GM23248 (cell line): ENCODE measurements at regions not wholly inside any gene's neighbourhood (a gene's known extent, or its start where the extent isn't known, plus 50 kb on each side); places are given as distances from the start of the nearest gene placed in this dataset.

Source experiments
- DNase-seq: peaks from one replicate; pipeline ENCODE4 v3.0.0-alpha.2; 2015
- H2AFZ ChIP-seq: fragments of 200-600 bp; sonication (generic); 2 replicates; pipeline ENCODE4 v1.6.1; 2016; ENCODE audit warnings: antibody characterized with exemption
- H3F3A ChIP-seq: fragments of 200-600 bp; sonication (generic); 2 replicates; pipeline ENCODE4 v1.6.1; 2016; ENCODE audit warnings: mild to moderate bottlenecking, antibody characterized with exemption, mixed run types; ENCODE audit not compliant: insufficient read depth
- H3K27ac ChIP-seq: fragments of 200-600 bp; sonication (generic); 2 replicates; pipeline ENCODE4 v1.5.1; 2016; ENCODE audit warnings: mild to moderate bottlenecking
- H3K27me3 ChIP-seq: fragments of 200-600 bp; sonication (generic); replicated peaks from 2 replicates; pipeline ENCODE4 v1.6.1; 2016; ENCODE audit warnings: mild to moderate bottlenecking; ENCODE audit not compliant: insufficient read depth
- H3K36me3 ChIP-seq: fragments of 200-600 bp; sonication (generic); 2 replicates; pipeline ENCODE4 v1.6.1; 2016; ENCODE audit warnings: low read depth, mild to moderate bottlenecking
- H3K4me1 ChIP-seq: fragments of 200-600 bp; sonication (generic); 2 replicates; pipeline ENCODE4 v1.6.1; 2016; ENCODE audit warnings: mild to moderate bottlenecking; ENCODE audit not compliant: insufficient read depth
- H3K4me2 ChIP-seq: fragments of 200-600 bp; sonication (generic); one replicate; pipeline ENCODE4 v1.6.1; 2016; ENCODE audit warnings: mild to moderate bottlenecking; ENCODE audit not compliant: unreplicated experiment
- H3K4me3 ChIP-seq: fragments of 200-600 bp; sonication (generic); 2 replicates; pipeline ENCODE4 v1.5.1; 2016; ENCODE audit warnings: mild to moderate bottlenecking
- H3K79me2 ChIP-seq: fragments of 200-600 bp; sonication (generic); 2 replicates; pipeline ENCODE4 v1.6.1; 2016; ENCODE audit warnings: mild to moderate bottlenecking; ENCODE audit not compliant: insufficient read depth
- H3K9ac ChIP-seq: fragments of 200-600 bp; sonication (generic); 2 replicates; pipeline ENCODE4 v1.6.1; 2016; ENCODE audit warnings: mild to moderate bottlenecking
- H3K9me2 ChIP-seq: fragments of 200-600 bp; sonication (generic); 2 replicates; pipeline ENCODE4 v1.6.1; 2016; ENCODE audit warnings: mixed run types, mild to moderate bottlenecking, moderate library complexity; ENCODE audit not compliant: insufficient read depth
- H3K9me3 ChIP-seq: fragments of 200-600 bp; sonication (generic); one replicate; pipeline ENCODE4 v1.6.1; 2017; ENCODE audit warnings: low read depth
- H4K20me1 ChIP-seq: fragments of 200-600 bp; sonication (generic); 2 replicates; pipeline ENCODE4 v1.6.0; 2016; ENCODE audit not compliant: insufficient read depth
- EZH2 ChIP-seq: fragments of 200-600 bp; sonication (generic); IDR thresholded peaks from 2 replicates; pipeline ENCODE4 v1.6.1; 2018; ENCODE audit warnings: antibody characterized with exemption, mild to moderate bottlenecking; ENCODE audit not compliant: insufficient read depth, poor library complexity, severe bottlenecking
- EZH2phosphoT487 ChIP-seq: fragments of 200-600 bp; sonication (generic); IDR thresholded peaks from 2 replicates; pipeline ENCODE4 v1.6.1; 2018; ENCODE audit warnings: antibody characterized with exemption, moderate library complexity, mild to moderate bottlenecking, low read depth; ENCODE audit not compliant: insufficient read depth
- WGBS, 2 experiments: methylation state at CpG; one replicate each; pipeline ENCODE4 v1.1.6; 2015 to 2017; ENCODE audit warnings: low lambda C conversion rate in 2 of 2, low coverage in 1 of 2; ENCODE audit errors: missing lambda C conversion rate in 2 of 2; 5-methylcytosine and 5-hydroxymethylcytosine counted together
- in situ Hi-C: fragments of 300-500 bp; cut with MboI; formaldehyde crosslinking; loops from 2 replicates; pipeline ENCODE4 v1.15.0; 2020

DNA sequence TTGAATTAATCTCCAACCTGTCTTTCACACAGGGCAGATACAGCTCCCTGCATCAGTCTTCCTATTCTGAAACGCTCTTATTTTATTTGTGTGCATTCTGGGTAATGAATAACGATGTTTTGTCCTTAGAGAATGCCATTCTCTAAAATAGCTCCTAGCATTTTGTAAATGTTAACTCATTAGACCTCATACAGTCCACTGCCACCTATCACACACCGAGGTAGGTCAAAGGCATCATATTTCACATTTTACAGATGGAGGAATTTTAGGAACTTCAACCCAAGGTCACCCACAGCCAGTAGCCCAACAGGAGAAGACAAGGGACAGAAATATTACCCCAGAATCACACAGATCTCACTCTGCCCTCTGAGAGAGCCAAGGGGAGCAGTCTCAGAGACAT, 455.4 kb upstream of the GYPC start:
- no peaks in the 10 kb centered on the region for H4K20me1 ChIP-seq
- no peaks in the 10 kb centered on the region for H3K27me3 ChIP-seq
- 6 to 9% methylated on average over 3 of the region's 3 CpGs for WGBS, 2 experiments
- no peaks in the 10 kb centered on the region for H3K9me2 ChIP-seq
- H3K4me2 ChIP-seq, result no peak overlapping the region
- H3K27ac ChIP-seq, result no peak overlapping the region
- H3K36me3 ChIP-seq, result no peaks in the 10 kb centered on the region
- in situ Hi-C loops, result no loop called here
- H3K79me2 ChIP-seq, result no peaks in the 10 kb centered on the region
- H3F3A ChIP-seq, result no peaks in the 10 kb centered on the region
- no peak for DNase-seq
- H3K9me3 ChIP-seq, result no peaks in the 10 kb centered on the region
- no peaks in the 10 kb centered on the region for H3K4me1 ChIP-seq
- no peak overlapping the region for H3K9ac ChIP-seq
- TF ChIP-seq EZH2phosphoT487 (no peak), EZH2 (no peak)
- no peak overlapping the region for H2AFZ ChIP-seq
- H3K4me3 ChIP-seq, result no peak overlapping the region

DNA sequence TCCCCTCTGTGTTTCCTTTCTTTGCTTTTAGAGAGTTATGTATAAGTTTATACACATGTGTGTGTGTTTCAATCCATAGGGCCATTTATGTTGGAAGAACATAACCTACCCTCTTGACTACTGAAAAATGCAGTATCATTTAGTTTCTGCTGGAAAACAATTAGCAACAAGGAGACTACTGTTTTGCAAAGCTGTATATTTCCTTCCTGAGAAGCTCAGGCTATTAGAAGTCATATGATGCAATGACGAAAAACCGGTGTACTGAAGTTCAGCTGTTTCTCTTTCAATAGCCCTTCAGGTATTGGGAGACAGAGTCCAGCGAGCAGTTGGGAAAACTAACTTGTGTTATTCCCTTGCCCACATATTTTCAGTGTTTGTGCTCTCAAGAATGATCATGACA, 447.7 kb upstream of the GYPC start:
- TF ChIP-seq EZH2 (no peak), EZH2phosphoT487 (no peak)
- WGBS, 2 experiments, result 22 to 34% methylated on average over 3 of the region's 3 CpGs
- Histone ChIP-seq H3K79me2 (no peaks in the 10 kb centered on the region), H4K20me1 (no peaks in the 10 kb centered on the region), H3K27me3 (no peaks in the 10 kb centered on the region), H3K4me1 (no peaks in the 10 kb centered on the region), H3K9me2 (no peaks in the 10 kb centered on the region), H3K9ac (no peak overlapping the region), H3K36me3 (no peaks in the 10 kb centered on the region), H3K9me3 (no peaks in the 10 kb centered on the region), H3F3A (no peaks in the 10 kb centered on the region), H3K27ac (no peak overlapping the region), H2AFZ (no peak overlapping the region), H3K4me3 (no peak overlapping the region), H3K4me2 (no peak overlapping the region)
- in situ Hi-C loops, result no loop called here
- no peak for DNase-seq

DNA sequence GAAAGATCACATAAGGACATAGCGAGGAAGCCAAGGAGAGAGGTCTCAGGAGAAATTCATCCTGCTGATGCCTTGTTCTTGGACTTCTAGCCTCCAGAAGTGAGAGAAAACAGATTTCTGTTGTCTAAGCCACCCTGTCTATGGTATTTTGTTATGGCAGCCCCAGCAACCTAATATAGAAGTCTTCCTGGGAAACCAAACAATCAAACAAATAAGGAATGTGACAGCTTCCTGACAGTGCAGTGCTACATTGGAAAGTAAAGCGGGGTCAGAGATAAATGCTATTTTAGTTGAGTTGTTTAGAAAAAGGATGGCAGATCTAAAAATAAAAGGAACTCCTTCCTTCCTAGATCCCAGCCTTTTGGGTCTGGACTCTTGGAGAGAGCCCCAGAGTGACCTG, 443.2 kb upstream of the GYPC start:
- no peak overlapping the region for H3K4me2 ChIP-seq
- no peak for TF ChIP-seq EZH2phosphoT487
- H3K27ac ChIP-seq, result no peak overlapping the region
- H3K27me3 ChIP-seq, result no peaks in the 10 kb centered on the region
- no peak overlapping the region for H2AFZ ChIP-seq
- in situ Hi-C loops, result no loop called here
- no peaks in the 10 kb centered on the region for H4K20me1 ChIP-seq
- H3K4me3 ChIP-seq, result no peak overlapping the region
- DNase-seq, result no peak
- H3K36me3 ChIP-seq, result no peaks in the 10 kb centered on the region
- H3K9me3 ChIP-seq, result no peaks in the 10 kb centered on the region
- H3F3A ChIP-seq, result no peaks in the 10 kb centered on the region
- H3K79me2 ChIP-seq, result no peaks in the 10 kb centered on the region
- no peak overlapping the region for H3K9ac ChIP-seq
- 11 to 14% methylated on average over 2 of the region's 2 CpGs for WGBS, 2 experiments
- no peaks in the 10 kb centered on the region for H3K4me1 ChIP-seq
- no peaks in the 10 kb centered on the region for H3K9me2 ChIP-seq

DNA sequence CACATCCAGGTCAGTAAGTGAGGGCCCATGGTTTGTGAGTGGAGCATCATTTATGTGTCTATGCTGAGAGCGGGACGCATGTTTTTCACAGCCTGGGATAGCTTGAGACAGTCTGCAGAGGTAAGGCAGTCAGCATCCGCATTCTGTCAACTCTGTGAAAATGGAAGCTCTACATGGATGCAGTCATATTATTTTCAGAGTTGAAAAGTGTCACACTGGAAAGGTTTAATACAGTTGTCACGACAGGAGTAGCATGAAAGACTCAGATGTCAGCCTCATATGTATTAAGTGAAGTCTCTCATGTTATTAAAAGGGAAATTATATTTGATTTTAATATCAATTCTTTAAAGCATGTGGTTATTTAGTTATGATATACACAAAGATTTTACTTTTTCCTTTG, 436.9 kb upstream of the GYPC start:
- no peaks in the 10 kb centered on the region for H3K36me3 ChIP-seq
- no peaks in the 10 kb centered on the region for H4K20me1 ChIP-seq
- no peak overlapping the region for H3K9ac ChIP-seq
- H2AFZ ChIP-seq, result no peak overlapping the region
- no peak overlapping the region for H3K4me2 ChIP-seq
- H3K9me3 ChIP-seq, result no peaks in the 10 kb centered on the region
- no peaks in the 10 kb centered on the region for H3K27me3 ChIP-seq
- in situ Hi-C loops, result no loop called here
- 37% methylated on average over 4 of the region's 4 CpGs for WGBS, 2 experiments
- H3F3A ChIP-seq, result no peaks in the 10 kb centered on the region
- TF ChIP-seq EZH2 (no peak), EZH2phosphoT487 (no peak)
- no peak overlapping the region for H3K27ac ChIP-seq
- no peaks in the 10 kb centered on the region for H3K4me1 ChIP-seq
- H3K9me2 ChIP-seq, result no peaks in the 10 kb centered on the region
- H3K79me2 ChIP-seq, result no peaks in the 10 kb centered on the region
- no peak for DNase-seq
- no peak overlapping the region for H3K4me3 ChIP-seq

DNA sequence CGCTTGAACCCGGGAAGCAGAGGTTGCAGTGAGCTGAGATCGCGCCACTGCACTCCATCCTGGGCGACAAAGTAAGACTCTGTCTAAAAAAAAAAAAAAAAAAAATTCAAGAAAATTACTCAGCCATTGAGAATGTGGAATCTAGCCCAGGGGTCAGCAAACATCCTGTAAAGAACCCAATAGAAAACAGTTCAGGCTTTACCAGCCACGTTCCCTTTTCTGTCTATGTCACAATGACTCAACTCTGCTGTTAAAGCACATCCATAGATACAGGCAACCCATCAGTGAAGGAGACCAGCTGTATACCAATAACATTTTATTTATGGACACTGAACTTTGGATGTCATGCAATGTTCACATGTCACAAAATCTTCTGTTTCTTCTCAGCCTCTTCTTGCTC, 435.6 kb upstream of the GYPC start:
- 37 to 49% methylated on average over 6 of the region's 6 CpGs for WGBS, 2 experiments
- Histone ChIP-seq H2AFZ (no peak overlapping the region), H3K36me3 (no peaks in the 10 kb centered on the region), H3K9me2 (no peaks in the 10 kb centered on the region), H3K4me2 (no peak overlapping the region), H4K20me1 (no peaks in the 10 kb centered on the region), H3K4me3 (no peak overlapping the region), H3K27ac (no peak overlapping the region), H3K9ac (no peak overlapping the region), H3F3A (no peaks in the 10 kb centered on the region), H3K4me1 (no peaks in the 10 kb centered on the region), H3K27me3 (no peaks in the 10 kb centered on the region), H3K9me3 (no peaks in the 10 kb centered on the region), H3K79me2 (no peaks in the 10 kb centered on the region)
- in situ Hi-C loops, result no loop called here
- DNase-seq, result no peak
- TF ChIP-seq EZH2 (no peak), EZH2phosphoT487 (no peak)
